ENCODE measurements at regions not wholly inside any gene's neighbourhood (a gene's known extent, or its start where the extent isn't known, plus 50 kb on each side); places are given as distances from the start of the nearest gene placed in this dataset.

GRCh38 chr1:213371847-213372619 lies 321.0 kb downstream of the RPS6KC1 start:
- DNase-seq (ENCODE audit: low read depth) = no peak

DNA sequence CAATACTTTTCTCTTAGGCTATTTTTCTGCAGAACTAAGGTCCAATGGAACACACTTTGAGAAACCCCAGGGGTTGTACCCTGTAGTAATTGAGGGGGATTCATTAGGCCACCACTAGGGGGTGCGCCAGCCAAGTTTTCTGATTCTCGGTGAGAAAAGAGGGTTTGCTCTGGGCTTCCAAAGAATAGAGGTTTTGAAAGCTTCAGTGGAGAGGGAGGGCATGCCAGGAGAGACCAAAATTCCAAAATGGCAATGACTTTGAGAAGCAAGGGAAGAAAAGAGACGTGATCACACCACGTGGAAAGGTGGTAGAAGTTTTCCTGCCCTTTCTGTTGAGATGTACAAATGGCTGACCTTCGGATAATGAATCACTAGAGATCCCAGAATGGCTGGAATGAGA lies 323.3 kb downstream of the RPS6KC1 start:
- TF ChIP-seq, protein P1, sequence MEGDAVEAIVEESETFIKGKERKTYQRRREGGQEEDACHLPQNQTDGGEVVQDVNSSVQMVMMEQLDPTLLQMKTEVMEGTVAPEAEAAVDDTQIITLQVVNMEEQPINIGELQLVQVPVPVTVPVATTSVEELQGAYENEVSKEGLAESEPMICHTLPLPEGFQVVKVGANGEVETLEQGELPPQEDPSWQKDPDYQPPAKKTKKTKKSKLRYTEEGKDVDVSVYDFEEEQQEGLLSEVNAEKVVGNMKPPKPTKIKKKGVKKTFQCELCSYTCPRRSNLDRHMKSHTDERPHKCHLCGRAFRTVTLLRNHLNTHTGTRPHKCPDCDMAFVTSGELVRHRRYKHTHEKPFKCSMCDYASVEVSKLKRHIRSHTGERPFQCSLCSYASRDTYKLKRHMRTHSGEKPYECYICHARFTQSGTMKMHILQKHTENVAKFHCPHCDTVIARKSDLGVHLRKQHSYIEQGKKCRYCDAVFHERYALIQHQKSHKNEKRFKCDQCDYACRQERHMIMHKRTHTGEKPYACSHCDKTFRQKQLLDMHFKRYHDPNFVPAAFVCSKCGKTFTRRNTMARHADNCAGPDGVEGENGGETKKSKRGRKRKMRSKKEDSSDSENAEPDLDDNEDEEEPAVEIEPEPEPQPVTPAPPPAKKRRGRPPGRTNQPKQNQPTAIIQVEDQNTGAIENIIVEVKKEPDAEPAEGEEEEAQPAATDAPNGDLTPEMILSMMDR (conservative IDR thresholded peaks at IDR 0.05; ENCODE audit: low read length) = peak; percentile 92
- DNase-seq (ENCODE audit: low read depth) = peak; percentile 40
- no peak overlapping the region for H3K4me3 ChIP-seq (ENCODE audit: low read length)

More at GRCh38 chr1:213371847-213372619, 321.0 kb downstream of the RPS6KC1 start:
- TF ChIP-seq, protein P1 (conservative IDR thresholded peaks at IDR 0.05; ENCODE audit: low read length) = no peak
- H3K4me3 ChIP-seq (ENCODE audit: low read length) = no peak overlapping the region

DNA sequence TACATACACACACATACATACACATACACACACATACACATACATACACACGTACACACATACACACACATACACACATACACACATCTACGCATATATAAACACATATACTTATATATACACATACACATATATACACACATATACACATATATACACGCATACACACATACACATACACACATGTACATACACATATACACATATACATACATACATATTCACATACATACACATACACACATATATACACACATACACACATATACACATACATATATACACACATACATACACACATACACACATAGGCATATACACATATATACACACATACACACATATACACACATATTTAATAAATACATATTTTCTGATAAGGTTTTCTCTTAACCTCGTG lies 324.0 kb downstream of the RPS6KC1 start:
- DNase-seq (ENCODE audit: low read depth) = no peak
- TF ChIP-seq, protein P1 (conservative IDR thresholded peaks at IDR 0.05; ENCODE audit: low read length) = no peak
- no peak overlapping the region for H3K4me3 ChIP-seq (ENCODE audit: low read length)

DNA sequence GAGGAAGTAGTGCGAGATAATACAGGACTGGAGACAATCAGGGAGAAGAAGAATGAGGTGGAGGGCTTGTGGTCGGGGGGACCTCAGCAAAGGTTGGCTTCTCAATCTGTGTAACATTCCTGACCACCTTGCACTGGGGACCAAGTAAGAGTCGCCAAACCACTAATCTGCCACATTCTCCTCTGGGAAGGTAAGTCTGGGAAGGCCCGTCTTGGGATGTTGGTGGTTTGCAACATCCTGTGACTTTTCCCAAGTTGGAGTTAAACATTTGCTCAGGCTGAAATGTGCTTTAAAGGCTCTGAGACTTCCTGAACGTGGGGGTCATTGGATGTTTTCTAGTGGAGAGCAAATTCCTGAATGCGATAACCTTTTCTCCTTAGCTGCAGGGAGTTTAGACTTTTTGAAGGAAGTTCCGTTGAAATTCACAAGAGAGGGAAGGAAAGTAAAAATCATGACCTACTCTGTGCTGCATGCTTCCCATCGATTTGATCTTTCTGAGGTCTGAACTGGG lies 325.9 kb downstream of the RPS6KC1 start:
- no peak overlapping the region for H3K4me3 ChIP-seq (ENCODE audit: low read length)
- DNase-seq (ENCODE audit: low read depth) = no peak
- TF ChIP-seq, protein P1 (conservative IDR thresholded peaks at IDR 0.05; ENCODE audit: low read length) = no peak

DNA sequence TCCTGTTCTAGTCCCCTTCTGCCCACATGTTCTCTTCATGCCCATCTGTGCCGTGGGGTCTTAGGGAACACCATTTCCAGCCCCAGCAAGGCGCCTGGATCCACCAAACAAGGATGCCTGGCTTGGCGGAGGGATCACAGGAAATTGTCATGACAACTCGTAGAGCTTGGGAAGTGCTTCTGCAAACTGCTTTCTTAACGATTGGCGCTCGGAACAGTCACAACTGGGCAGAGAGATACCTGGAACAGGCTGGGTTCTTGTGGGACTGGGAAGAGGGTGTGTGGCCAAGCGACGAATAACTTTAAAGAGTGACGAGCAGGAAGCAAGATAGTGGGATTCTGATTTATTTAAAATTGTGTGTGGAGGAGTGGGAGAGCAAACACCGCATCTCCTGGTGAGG lies 329.8 kb downstream of the RPS6KC1 start:
- no peak for DNase-seq (ENCODE audit: low read depth)
- TF ChIP-seq, protein P1 (conservative IDR thresholded peaks at IDR 0.05; ENCODE audit: low read length) = no peak
- no peak overlapping the region for H3K4me3 ChIP-seq (ENCODE audit: low read length)

DNA sequence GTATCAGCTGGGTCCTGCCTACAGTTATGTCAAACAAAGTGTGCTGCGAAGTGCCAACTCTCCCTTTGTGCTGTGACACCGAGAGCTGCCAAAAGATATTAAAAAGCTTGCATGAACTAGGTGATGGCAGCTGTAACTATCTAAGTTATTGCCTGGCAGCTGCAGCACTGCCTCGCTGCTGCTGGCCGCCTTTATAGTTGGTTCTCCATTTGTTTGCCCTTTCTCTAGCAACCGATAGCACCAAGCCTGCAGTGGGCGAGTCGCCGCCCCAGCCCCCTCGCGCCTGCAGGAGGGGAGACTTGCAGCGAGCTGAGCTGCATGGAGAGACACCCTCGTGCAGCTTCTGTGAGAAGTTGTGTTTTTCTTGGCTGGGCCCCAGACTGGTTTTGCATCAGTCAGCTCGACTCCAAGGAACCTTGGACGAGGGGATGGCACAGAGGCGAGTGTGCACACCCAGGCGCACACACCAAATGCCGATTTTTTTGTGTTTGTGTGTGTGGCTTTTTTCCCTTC lies 330.6 kb downstream of the RPS6KC1 start:
- no peak overlapping the region for H3K4me3 ChIP-seq (ENCODE audit: low read length)
- TF ChIP-seq, protein P1 (conservative IDR thresholded peaks at IDR 0.05; ENCODE audit: low read length) = no peak
- no peak for DNase-seq (ENCODE audit: low read depth)

GRCh38 chr1:213383465-213383864 lies 332.4 kb downstream of the RPS6KC1 start:
- H3K4me3 ChIP-seq (ENCODE audit: low read length) = no peak overlapping the region
- TF ChIP-seq, protein P1 (conservative IDR thresholded peaks at IDR 0.05; ENCODE audit: low read length) = no peak
- no peak for DNase-seq (ENCODE audit: low read depth)
